AG10803 (cell line): ENCODE measurements at regions not wholly inside any gene's neighbourhood (a gene's known extent, or its start where the extent isn't known, plus 50 kb on each side); places are given as distances from the start of the nearest gene placed in this dataset.

Experiments
- DNase-seq: peaks from one replicate; pipeline ENCODE4 v3.0.0; 2010; ENCODE audit warnings: low read depth
- H3K4me3 ChIP-seq: 2 replicates; pipeline ENCODE4 v1.5.1; 2011; ENCODE audit warnings: mild to moderate bottlenecking, low read length, control low read depth
- TF ChIP-seq, protein P1 (sequence below): conservative IDR thresholded peaks from 2 replicates; pipeline ENCODE4 v1.5.1; 2011; ENCODE audit warnings: mild to moderate bottlenecking, low read length, control low read depth, inconsistent platforms

DNA sequence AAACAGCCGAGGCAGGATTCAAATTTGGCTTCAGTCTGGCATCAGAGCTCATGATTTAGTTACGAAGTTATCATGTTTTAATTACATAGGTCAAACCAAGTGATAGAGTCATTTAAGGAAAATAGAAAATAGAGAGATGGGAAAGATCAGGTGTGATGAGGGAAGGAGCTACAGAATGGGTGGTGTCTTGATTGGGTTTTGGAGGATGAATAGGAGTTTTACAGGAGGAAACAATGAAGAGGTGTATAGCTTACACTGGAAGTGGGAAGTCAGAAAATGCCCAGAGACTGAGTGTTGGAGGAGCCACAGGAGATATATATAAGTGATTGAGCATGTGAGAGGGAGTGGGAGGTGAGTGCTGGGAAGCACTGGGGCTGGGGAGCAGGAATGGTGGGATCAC, 264.2 kb upstream of the TNP1 start:
- DNase-seq: no peak
- H3K4me3 ChIP-seq: no peak overlapping the region
- TF ChIP-seq, protein P1, sequence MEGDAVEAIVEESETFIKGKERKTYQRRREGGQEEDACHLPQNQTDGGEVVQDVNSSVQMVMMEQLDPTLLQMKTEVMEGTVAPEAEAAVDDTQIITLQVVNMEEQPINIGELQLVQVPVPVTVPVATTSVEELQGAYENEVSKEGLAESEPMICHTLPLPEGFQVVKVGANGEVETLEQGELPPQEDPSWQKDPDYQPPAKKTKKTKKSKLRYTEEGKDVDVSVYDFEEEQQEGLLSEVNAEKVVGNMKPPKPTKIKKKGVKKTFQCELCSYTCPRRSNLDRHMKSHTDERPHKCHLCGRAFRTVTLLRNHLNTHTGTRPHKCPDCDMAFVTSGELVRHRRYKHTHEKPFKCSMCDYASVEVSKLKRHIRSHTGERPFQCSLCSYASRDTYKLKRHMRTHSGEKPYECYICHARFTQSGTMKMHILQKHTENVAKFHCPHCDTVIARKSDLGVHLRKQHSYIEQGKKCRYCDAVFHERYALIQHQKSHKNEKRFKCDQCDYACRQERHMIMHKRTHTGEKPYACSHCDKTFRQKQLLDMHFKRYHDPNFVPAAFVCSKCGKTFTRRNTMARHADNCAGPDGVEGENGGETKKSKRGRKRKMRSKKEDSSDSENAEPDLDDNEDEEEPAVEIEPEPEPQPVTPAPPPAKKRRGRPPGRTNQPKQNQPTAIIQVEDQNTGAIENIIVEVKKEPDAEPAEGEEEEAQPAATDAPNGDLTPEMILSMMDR: no peak

DNA sequence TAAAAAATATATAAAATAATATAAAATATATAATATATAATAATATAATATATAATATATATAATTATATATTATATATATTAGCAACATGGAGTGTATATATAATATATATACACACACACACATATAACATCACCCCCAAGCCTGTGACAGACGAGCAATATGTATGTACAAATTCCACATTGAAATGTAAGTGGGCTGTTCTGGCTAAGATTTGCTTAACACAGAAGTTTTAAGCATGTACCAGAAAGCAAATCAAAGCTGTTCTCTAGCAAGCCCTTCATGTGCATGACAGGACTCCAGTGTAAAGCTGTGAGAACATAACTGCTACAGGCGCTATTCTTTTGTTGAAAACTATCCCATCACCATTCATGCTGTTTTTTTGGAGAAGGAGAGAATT, 261.7 kb upstream of the TNP1 start:
- no peak overlapping the region for H3K4me3 ChIP-seq
- no peak for DNase-seq
- TF ChIP-seq, protein P1: no peak

- TF ChIP-seq, protein P1: no peak
- H3K4me3 ChIP-seq: no peak overlapping the region
- no peak for DNase-seq
Measured at GRCh38 chr2:217120429-217120828, 260.6 kb upstream of the TNP1 start.

DNA sequence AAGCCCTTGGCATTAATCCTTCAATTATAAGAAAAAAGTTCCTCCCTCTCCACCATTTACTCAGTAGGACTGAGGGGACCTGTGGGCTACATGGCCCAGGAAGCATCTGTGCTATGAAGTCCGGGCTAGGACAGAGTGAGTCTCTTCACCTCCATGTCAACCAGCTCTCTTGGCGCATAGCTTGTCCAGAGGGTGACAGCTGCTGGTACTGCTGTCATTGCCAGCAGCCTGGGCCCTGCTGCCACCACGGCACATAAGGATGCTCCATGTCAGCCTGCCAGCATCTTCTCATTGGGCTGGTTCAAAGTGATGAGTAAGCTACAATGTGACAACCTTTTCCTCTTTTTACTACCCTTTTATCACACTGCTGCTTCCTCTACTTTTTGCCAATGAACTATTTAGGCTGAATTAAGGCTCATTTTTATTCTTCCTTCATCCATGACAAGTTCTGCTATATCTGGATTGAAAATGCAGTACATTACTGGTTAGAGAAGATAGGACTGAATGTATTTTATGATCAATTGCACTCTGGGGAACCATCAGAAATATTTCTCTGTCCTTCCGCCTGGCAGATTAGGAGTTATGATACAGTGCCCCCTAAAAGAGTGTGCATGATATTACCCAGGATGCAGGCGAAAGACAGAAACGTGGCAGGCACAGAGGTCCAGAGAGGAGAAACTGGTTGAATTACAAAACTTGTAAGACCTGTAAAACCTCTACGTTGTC, 258.9 kb upstream of the TNP1 start:
- TF ChIP-seq, protein P1: no peak
- DNase-seq: no peak
- no peak overlapping the region for H3K4me3 ChIP-seq

DNA sequence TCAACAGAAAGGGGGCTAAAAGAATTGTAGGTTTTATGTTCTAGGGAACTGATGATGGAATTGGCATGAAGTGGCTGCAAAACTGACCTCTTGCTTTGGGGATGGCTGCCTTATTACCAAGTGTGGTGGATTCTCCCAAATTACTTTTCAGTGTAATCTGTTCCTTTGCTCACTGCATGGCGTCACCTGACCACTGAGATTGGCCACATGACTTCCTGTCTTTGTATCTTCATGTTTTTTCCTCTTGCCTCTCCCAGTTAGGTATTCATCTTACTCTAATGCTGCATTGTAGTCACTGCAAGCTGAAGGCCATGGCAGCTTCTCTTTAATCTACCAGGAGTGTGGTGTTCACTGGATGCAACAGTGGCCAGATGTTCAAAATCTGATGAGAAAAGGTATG, 257.7 kb upstream of the TNP1 start:
- no peak for DNase-seq
- H3K4me3 ChIP-seq: no peak overlapping the region
- TF ChIP-seq, protein P1: no peak

GRCh38 chr2:217116610-217117009, 256.7 kb upstream of the TNP1 start:
- H3K4me3 ChIP-seq: no peak overlapping the region
- TF ChIP-seq, protein P1: no peak
- no peak for DNase-seq

- TF ChIP-seq, protein P1: no peak
- no peak overlapping the region for H3K4me3 ChIP-seq
- no peak for DNase-seq
Measured at GRCh38 chr2:217114117-217114516, 254.3 kb upstream of the TNP1 start.
